ENCODE measurements at regions not wholly inside any gene's neighbourhood (a gene's known extent, or its start where the extent isn't known, plus 50 kb on each side); places are given as distances from the start of the nearest gene placed in this dataset.
"Not testable (repeated sequence)": the region's sequence is repeated elsewhere in the genome, so short reads cannot be mapped to it uniquely, and the experiment has no call there.

GRCh38 chr7:42567051-42567450 is 330.0 kb upstream of the GLI3 start:
- no peak for DNase-seq (ENCODE audit: low read depth in 2 of 2)

GRCh38 chr7:42561797-42562196 is 324.8 kb upstream of the GLI3 start:
- DNase-seq (ENCODE audit: low read depth in 2 of 2), result no peak

GRCh38 chr7:42560866-42561265 is 323.9 kb upstream of the GLI3 start:
- no peak for DNase-seq (ENCODE audit: low read depth in 2 of 2)

- DNase-seq (ENCODE audit: low read depth in 2 of 2), result not testable (repeated sequence)
Observed at GRCh38 chr7:42554932-42555331, 317.9 kb upstream of the GLI3 start.

- DNase-seq (ENCODE audit: low read depth in 2 of 2), result no peak
Observed at GRCh38 chr7:42552227-42552626, 315.2 kb upstream of the GLI3 start.

- peak; percentile 21 to 27 for DNase-seq (ENCODE audit: low read depth in 2 of 2)
Observed at GRCh38 chr7:42550706-42551470, 313.9 kb upstream of the GLI3 start.

GRCh38 chr7:42549866-42550485 is 313.0 kb upstream of the GLI3 start:
- no peak for DNase-seq (ENCODE audit: low read depth in 2 of 2)

GRCh38 chr7:42548816-42549611 is 312.0 kb upstream of the GLI3 start:
- no peak for DNase-seq (ENCODE audit: low read depth in 2 of 2)

GRCh38 chr7:42545049-42545724 is 308.2 kb upstream of the GLI3 start:
- no peak for DNase-seq (ENCODE audit: low read depth in 2 of 2)

GRCh38 chr7:42543953-42544352 is 306.9 kb upstream of the GLI3 start:
- no peak for DNase-seq (ENCODE audit: low read depth in 2 of 2)

- DNase-seq (ENCODE audit: low read depth in 2 of 2), result not testable (repeated sequence)
Observed at GRCh38 chr7:42542446-42542845, 305.4 kb upstream of the GLI3 start.

GRCh38 chr7:42534441-42534840 is 297.4 kb upstream of the GLI3 start:
- no peak for DNase-seq (ENCODE audit: low read depth in 2 of 2)

- no peak for DNase-seq (ENCODE audit: low read depth in 2 of 2)
Observed at GRCh38 chr7:42527004-42527403, 290.0 kb upstream of the GLI3 start.

- no peak for DNase-seq (ENCODE audit: low read depth in 2 of 2)
Observed at GRCh38 chr7:42522227-42522991, 285.4 kb upstream of the GLI3 start.

GRCh38 chr7:42511027-42511426 is 274.0 kb upstream of the GLI3 start:
- peak in 1 of 2 experiments; percentile 37 for DNase-seq (ENCODE audit: low read depth in 2 of 2)

- DNase-seq (ENCODE audit: low read depth in 2 of 2), result no peak
Observed at GRCh38 chr7:42506097-42506496, 269.1 kb upstream of the GLI3 start.

GRCh38 chr7:42502022-42502421 is 265.0 kb upstream of the GLI3 start:
- peak; percentile 44 for DNase-seq (ENCODE audit: low read depth in 2 of 2)

- no peak for DNase-seq (ENCODE audit: low read depth in 2 of 2)
Observed at GRCh38 chr7:42495256-42495655, 258.2 kb upstream of the GLI3 start.

GRCh38 chr7:42494736-42495135 is 257.7 kb upstream of the GLI3 start:
- no peak for DNase-seq (ENCODE audit: low read depth in 2 of 2)

GRCh38 chr7:42494199-42494710 is 257.2 kb upstream of the GLI3 start:
- DNase-seq (ENCODE audit: low read depth in 2 of 2), result no peak

All from fibroblast of skin of left quadriceps (primary cell).